DMS79 (cell line): ENCODE measurements at regions not wholly inside any gene's neighbourhood (a gene's known extent, or its start where the extent isn't known, plus 50 kb on each side); places are given as distances from the start of the nearest gene placed in this dataset.

Experiments used
- DNase-seq: peaks from one replicate; lab custom pipeline; 2025; lab: John Stamatoyannopoulos, UW

- DNase-seq, result no peak
Observed at GRCh38 chr5:68407311-68408239, 192.0 kb downstream of the PIK3R1 start.

- DNase-seq, result no peak
Observed at GRCh38 chr5:68408345-68408871, 192.9 kb downstream of the PIK3R1 start.

GRCh38 chr5:68409259-68409658, 193.7 kb downstream of the PIK3R1 start:
- DNase-seq, result no peak

GRCh38 chr5:68411161-68411560, 195.6 kb downstream of the PIK3R1 start:
- DNase-seq, result no peak

- no peak for DNase-seq
Observed at GRCh38 chr5:68415177-68416085, 199.9 kb downstream of the PIK3R1 start.

- DNase-seq, result no peak
Observed at GRCh38 chr5:68416714-68417113, 201.2 kb downstream of the PIK3R1 start.

GRCh38 chr5:68418201-68418600, 202.6 kb downstream of the PIK3R1 start:
- DNase-seq, result no peak

GRCh38 chr5:68418680-68419079, 203.1 kb downstream of the PIK3R1 start:
- no peak for DNase-seq

- DNase-seq, result no peak
Observed at GRCh38 chr5:68419081-68419636, 203.6 kb downstream of the PIK3R1 start.

- DNase-seq, result no peak
Observed at GRCh38 chr5:68419637-68420452, 204.3 kb downstream of the PIK3R1 start.

GRCh38 chr5:68420476-68421344, 205.2 kb downstream of the PIK3R1 start:
- no peak for DNase-seq

GRCh38 chr5:68421485-68422220, 206.1 kb downstream of the PIK3R1 start:
- no peak for DNase-seq

GRCh38 chr5:68423154-68423811, 207.7 kb downstream of the PIK3R1 start:
- no peak for DNase-seq

- no peak for DNase-seq
Observed at GRCh38 chr5:68424799-68425537, 209.4 kb downstream of the PIK3R1 start.

GRCh38 chr5:68426586-68426985, 211.0 kb downstream of the PIK3R1 start:
- DNase-seq, result no peak

GRCh38 chr5:68428231-68428811, 212.8 kb downstream of the PIK3R1 start:
- DNase-seq, result no peak

- no peak for DNase-seq
Observed at GRCh38 chr5:68429510-68429909, 214.0 kb downstream of the PIK3R1 start.

- DNase-seq, result no peak
Observed at GRCh38 chr5:68430279-68430678, 214.7 kb downstream of the PIK3R1 start.
